ENCODE measurements at regions not wholly inside any gene's neighbourhood (a gene's known extent, or its start where the extent isn't known, plus 50 kb on each side); places are given as distances from the start of the nearest gene placed in this dataset.

- no peak for DNase-seq
Observed at GRCh38 chr3:150030841-150031240, 60.1 kb upstream of the PFN2 start.

GRCh38 chr3:150023239-150023636, 52.5 kb upstream of the PFN2 start:
- intact Hi-C loops (cut with micrococcal nuclease; ENCODE audit: unreplicated experiment): no loop called here
- H3K4me3 Mint-ChIP-seq (ENCODE audit: unreplicated experiment): no peak overlapping the region
- H3K27me3 ChIP-seq (replicated peaks; ENCODE audit: control insufficient read depth, insufficient read depth, low read length): no peaks in the 10 kb centered on the region
- H3K27ac Mint-ChIP-seq (ENCODE audit: unreplicated experiment): no peak overlapping the region
- CTCF ChIA-PET: no interaction called here
- TF ChIP-seq CTCF (IDR thresholded peaks at IDR 0.05; ENCODE audit: insufficient read depth in 1 of 2, low read depth in 1 of 2, low read length in 1 of 2, severe bottlenecking in 1 of 2, unreplicated experiment in 1 of 2): no peak
- no peaks in the 10 kb centered on the region for H3K36me3 Mint-ChIP-seq (ENCODE audit: insufficient read depth, unreplicated experiment)
- H3K4me1 Mint-ChIP-seq (ENCODE audit: low read depth, unreplicated experiment): no peaks in the 10 kb centered on the region
- H3K9me3 Mint-ChIP-seq (ENCODE audit: unreplicated experiment): peaks cover 25% of the 10 kb centered on the region
- POLR2A ChIA-PET: no interaction called here
- no peaks in the 10 kb centered on the region for H3K9me3 ChIP-seq
- DNase-seq: no peak
- no peak overlapping the region for H3K4me3 ChIP-seq (ENCODE audit: low read depth, low read length)
- H3K27me3 Mint-ChIP-seq (ENCODE audit: insufficient read depth, unreplicated experiment): no peaks in the 10 kb centered on the region
- H3K36me3 ChIP-seq (ENCODE audit: control insufficient read depth, insufficient read depth, low read length): no peaks in the 10 kb centered on the region
- no peaks in the 10 kb centered on the region for H3K4me1 ChIP-seq
- BruUV-seq (replicated peaks): no TSS peak

More at GRCh38 chr3:150030841-150031240, 60.1 kb upstream of the PFN2 start:
- Mint-ChIP-seq H3K27ac (ENCODE audit: unreplicated experiment) (no peak overlapping the region), H3K4me1 (ENCODE audit: low read depth, unreplicated experiment) (no peaks in the 10 kb centered on the region), H3K4me3 (ENCODE audit: unreplicated experiment) (no peak overlapping the region), H3K27me3 (ENCODE audit: insufficient read depth, unreplicated experiment) (peaks cover 5% of the 10 kb centered on the region), H3K9me3 (ENCODE audit: unreplicated experiment) (peaks cover 19% of the 10 kb centered on the region), H3K36me3 (ENCODE audit: insufficient read depth, unreplicated experiment) (no peaks in the 10 kb centered on the region)
- Histone ChIP-seq H3K4me3 (ENCODE audit: low read depth, low read length) (no peak overlapping the region), H3K4me1 (no peaks in the 10 kb centered on the region), H3K27me3 (replicated peaks; ENCODE audit: control insufficient read depth, insufficient read depth, low read length) (no peaks in the 10 kb centered on the region), H3K36me3 (ENCODE audit: control insufficient read depth, insufficient read depth, low read length) (no peaks in the 10 kb centered on the region), H3K9me3 (no peaks in the 10 kb centered on the region)
- TF ChIP-seq CTCF (IDR thresholded peaks at IDR 0.05; ENCODE audit: insufficient read depth in 1 of 2, low read depth in 1 of 2, low read length in 1 of 2, severe bottlenecking in 1 of 2, unreplicated experiment in 1 of 2): no peak
- ChIA-PET CTCF (no interaction called here), POLR2A (no interaction called here)
- no TSS peak for BruUV-seq (replicated peaks)
- intact Hi-C loops (cut with micrococcal nuclease; ENCODE audit: unreplicated experiment): no loop called here

GRCh38 chr3:150022381-150023238, 51.9 kb upstream of the PFN2 start:
- Mint-ChIP-seq H3K4me1 (ENCODE audit: low read depth, unreplicated experiment) (no peaks in the 10 kb centered on the region), H3K27me3 (ENCODE audit: insufficient read depth, unreplicated experiment) (peaks cover 3% of the 10 kb centered on the region), H3K36me3 (ENCODE audit: insufficient read depth, unreplicated experiment) (no peaks in the 10 kb centered on the region), H3K4me3 (ENCODE audit: unreplicated experiment) (no peak overlapping the region), H3K9me3 (ENCODE audit: unreplicated experiment) (peaks cover 19% of the 10 kb centered on the region), H3K27ac (ENCODE audit: unreplicated experiment) (no peak overlapping the region)
- no peaks in the 10 kb centered on the region for H3K27me3 ChIP-seq (replicated peaks; ENCODE audit: control insufficient read depth, insufficient read depth, low read length)
- intact Hi-C loops (cut with micrococcal nuclease; ENCODE audit: unreplicated experiment): no loop called here
- no peak for DNase-seq
- no peaks in the 10 kb centered on the region for H3K36me3 ChIP-seq (ENCODE audit: control insufficient read depth, insufficient read depth, low read length)
- no peaks in the 10 kb centered on the region for H3K9me3 ChIP-seq
- no peak for TF ChIP-seq CTCF (IDR thresholded peaks at IDR 0.05; ENCODE audit: insufficient read depth in 1 of 2, low read depth in 1 of 2, low read length in 1 of 2, severe bottlenecking in 1 of 2, unreplicated experiment in 1 of 2)
- CTCF ChIA-PET: no interaction called here
- no TSS peak for BruUV-seq (replicated peaks)
- POLR2A ChIA-PET: no interaction called here
- no peak overlapping the region for H3K4me3 ChIP-seq (ENCODE audit: low read depth, low read length)
- no peaks in the 10 kb centered on the region for H3K4me1 ChIP-seq
